ENCODE measurements at regions not wholly inside any gene's neighbourhood (a gene's known extent, or its start where the extent isn't known, plus 50 kb on each side); places are given as distances from the start of the nearest gene placed in this dataset.
"Not testable (repeated sequence)": the region's sequence is repeated elsewhere in the genome, so short reads cannot be mapped to it uniquely, and the experiment has no call there.

DNA sequence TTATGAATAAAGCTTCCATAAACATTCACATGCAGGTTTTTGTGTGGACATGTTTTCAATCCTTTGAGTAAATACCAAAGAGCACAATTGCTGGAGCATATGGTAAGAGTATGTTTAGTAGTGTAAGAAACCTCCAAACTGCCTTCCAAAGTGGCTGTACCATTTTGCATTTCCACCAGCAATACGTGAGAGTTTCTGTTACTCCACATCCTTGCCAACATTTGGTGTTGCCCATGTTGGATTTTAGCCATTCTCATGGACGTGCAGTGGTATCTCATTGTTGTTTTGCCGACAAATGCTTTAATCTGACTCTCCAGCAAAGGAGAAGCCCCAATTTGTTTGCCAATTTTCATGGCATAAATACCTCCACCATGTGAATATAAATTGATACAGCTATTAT, 103.9 kb upstream of the TMEM45B start:
- no peaks in the 10 kb centered on the region for H3K9me3 ChIP-seq (ENCODE audit: control insufficient read depth in 4 of 4, insufficient read depth in 3 of 4, low read length in 3 of 4)
- H3K36me3 ChIP-seq (ENCODE audit: control insufficient read depth in 4 of 4, insufficient read depth in 4 of 4, low read length in 4 of 4), result no peaks in the 10 kb centered on the region
- 88% methylated on average over 3 of the region's 3 CpGs for WGBS, 2 donors
- no peak for DNase-seq
- no peak for ATAC-seq (ENCODE audit: insufficient read depth, low FRiP score)
- TF ChIP-seq, protein P1, sequence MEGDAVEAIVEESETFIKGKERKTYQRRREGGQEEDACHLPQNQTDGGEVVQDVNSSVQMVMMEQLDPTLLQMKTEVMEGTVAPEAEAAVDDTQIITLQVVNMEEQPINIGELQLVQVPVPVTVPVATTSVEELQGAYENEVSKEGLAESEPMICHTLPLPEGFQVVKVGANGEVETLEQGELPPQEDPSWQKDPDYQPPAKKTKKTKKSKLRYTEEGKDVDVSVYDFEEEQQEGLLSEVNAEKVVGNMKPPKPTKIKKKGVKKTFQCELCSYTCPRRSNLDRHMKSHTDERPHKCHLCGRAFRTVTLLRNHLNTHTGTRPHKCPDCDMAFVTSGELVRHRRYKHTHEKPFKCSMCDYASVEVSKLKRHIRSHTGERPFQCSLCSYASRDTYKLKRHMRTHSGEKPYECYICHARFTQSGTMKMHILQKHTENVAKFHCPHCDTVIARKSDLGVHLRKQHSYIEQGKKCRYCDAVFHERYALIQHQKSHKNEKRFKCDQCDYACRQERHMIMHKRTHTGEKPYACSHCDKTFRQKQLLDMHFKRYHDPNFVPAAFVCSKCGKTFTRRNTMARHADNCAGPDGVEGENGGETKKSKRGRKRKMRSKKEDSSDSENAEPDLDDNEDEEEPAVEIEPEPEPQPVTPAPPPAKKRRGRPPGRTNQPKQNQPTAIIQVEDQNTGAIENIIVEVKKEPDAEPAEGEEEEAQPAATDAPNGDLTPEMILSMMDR (IDR thresholded peaks at IDR 0.05; ENCODE audit: control extremely low read depth, extremely low read depth), result no peak
- no peaks in the 10 kb centered on the region for H3K4me1 ChIP-seq (ENCODE audit: control insufficient read depth in 5 of 5, insufficient read depth in 5 of 5, low read length in 5 of 5)
- no peaks in the 10 kb centered on the region for H3K27me3 ChIP-seq (ENCODE audit: control insufficient read depth in 3 of 3, insufficient read depth in 3 of 3, low read length in 2 of 3)
- H3K9ac ChIP-seq (ENCODE audit: insufficient read depth in 1 of 2, low read length in 2 of 2), result no peak overlapping the region
- H3K4me3 ChIP-seq, result no peak overlapping the region
- no peak overlapping the region for H3K27ac ChIP-seq (ENCODE audit: low read depth in 1 of 2, low read length in 1 of 2)

DNA sequence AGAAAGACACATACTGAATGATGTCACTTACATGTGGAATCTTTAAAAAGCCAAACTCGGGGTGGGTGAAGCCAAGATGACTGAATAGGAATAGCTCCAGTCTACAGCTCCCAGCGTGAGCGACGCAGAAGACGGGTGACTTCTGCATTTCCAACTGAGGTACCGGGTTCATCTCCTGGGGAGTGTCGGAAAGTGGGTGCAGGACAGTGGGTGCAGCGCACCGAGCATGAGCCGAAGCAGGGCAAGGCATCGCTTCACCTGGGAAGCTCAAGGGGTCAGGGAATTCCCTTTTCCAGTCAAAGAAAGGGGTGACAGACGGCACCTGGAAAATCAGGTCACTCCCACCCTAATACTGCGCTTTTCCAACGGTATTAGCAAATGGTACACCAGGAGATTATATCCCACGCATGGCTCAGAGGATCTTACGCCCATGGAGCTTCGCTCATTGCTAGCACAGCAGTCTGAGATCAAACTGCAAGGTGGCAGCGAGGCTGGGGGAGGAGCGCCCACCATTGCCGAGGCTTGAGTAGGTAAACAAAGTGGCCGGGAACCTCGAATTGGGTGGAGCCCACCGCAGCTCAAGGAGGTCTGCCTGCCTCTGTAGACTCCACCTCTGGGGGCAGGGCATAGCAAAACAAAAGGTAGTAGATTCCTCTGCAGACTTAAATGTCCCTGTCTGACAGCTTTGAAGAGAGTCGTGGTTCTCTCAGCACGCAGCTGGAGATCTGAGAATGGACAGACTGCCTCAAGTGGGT, 103.0 kb upstream of the TMEM45B start:
- H3K27ac ChIP-seq (ENCODE audit: low read depth in 1 of 2, low read length in 1 of 2); H3K9ac ChIP-seq (ENCODE audit: insufficient read depth in 1 of 2, low read length in 2 of 2); H3K27me3 ChIP-seq (ENCODE audit: control insufficient read depth in 3 of 3, insufficient read depth in 3 of 3, low read length in 2 of 3); H3K4me1 ChIP-seq (ENCODE audit: control insufficient read depth in 5 of 5, insufficient read depth in 5 of 5, low read length in 5 of 5); H3K36me3 ChIP-seq (ENCODE audit: control insufficient read depth in 4 of 4, insufficient read depth in 4 of 4, low read length in 4 of 4); H3K9me3 ChIP-seq (ENCODE audit: control insufficient read depth in 4 of 4, insufficient read depth in 3 of 4, low read length in 3 of 4); ATAC-seq (ENCODE audit: insufficient read depth, low FRiP score); DNase-seq; H3K4me3 ChIP-seq: not testable (repeated sequence)
- 92 to 93% methylated on average over 25 of the region's 25 CpGs for WGBS, 2 donors

DNA sequence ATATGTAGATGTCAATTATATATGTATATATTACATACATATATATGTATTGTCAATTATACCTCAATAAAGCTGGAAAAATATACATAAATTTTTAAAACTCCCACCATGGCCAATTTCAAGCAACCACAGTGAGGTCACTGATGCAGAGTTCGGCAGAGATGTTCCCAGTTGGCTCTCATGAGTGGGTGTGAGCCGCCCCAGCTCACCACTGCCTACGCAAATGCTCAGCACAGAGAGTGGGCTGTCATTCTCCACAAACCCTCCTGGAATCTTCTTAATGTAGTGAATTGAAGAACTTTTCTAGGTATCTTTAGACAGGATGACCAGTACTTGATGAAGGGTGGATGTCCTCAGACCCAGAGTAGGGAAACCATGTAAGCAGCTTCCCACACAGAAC, 96.6 kb upstream of the TMEM45B start:
- H3K27ac ChIP-seq (ENCODE audit: low read depth in 1 of 2, low read length in 1 of 2), result no peak overlapping the region
- H3K9ac ChIP-seq (ENCODE audit: insufficient read depth in 1 of 2, low read length in 2 of 2), result no peak overlapping the region
- TF ChIP-seq, protein P1 (IDR thresholded peaks at IDR 0.05; ENCODE audit: control extremely low read depth, extremely low read depth), result no peak
- H3K4me3 ChIP-seq, result no peak overlapping the region
- H3K27me3 ChIP-seq (ENCODE audit: control insufficient read depth in 3 of 3, insufficient read depth in 3 of 3, low read length in 2 of 3), result no peaks in the 10 kb centered on the region
- ATAC-seq (ENCODE audit: insufficient read depth, low FRiP score) (no peak), DNase-seq (no peak)
- no peaks in the 10 kb centered on the region for H3K4me1 ChIP-seq (ENCODE audit: control insufficient read depth in 5 of 5, insufficient read depth in 5 of 5, low read length in 5 of 5)
- H3K36me3 ChIP-seq (ENCODE audit: control insufficient read depth in 4 of 4, insufficient read depth in 4 of 4, low read length in 4 of 4), result no peaks in the 10 kb centered on the region
- WGBS, 2 donors, result 94 to 97% methylated on average over 3 of the region's 3 CpGs
- no peaks in the 10 kb centered on the region for H3K9me3 ChIP-seq (ENCODE audit: control insufficient read depth in 4 of 4, insufficient read depth in 3 of 4, low read length in 3 of 4)

DNA sequence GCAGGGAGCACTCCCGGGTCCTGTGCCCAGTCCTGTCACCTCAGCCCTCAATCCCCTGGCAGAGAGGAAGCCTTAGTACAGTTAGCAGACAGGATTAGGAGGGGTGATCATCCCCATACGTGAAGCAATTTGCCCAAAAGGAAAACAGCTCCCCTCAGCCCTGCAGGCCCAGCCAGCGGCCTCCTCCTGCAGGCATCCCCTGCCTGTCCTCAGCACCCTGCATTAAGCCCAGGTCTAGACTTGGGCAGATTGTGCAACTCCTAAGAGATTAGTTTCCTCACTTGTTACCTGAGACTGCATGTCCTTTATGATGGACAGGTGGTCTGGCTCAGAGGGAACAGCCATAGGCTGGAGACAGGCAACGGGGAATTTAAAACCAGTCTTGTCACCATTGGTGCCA, 95.5 kb upstream of the TMEM45B start:
- Histone ChIP-seq H3K27ac (ENCODE audit: low read depth in 1 of 2, low read length in 1 of 2) (no peak overlapping the region), H3K27me3 (ENCODE audit: control insufficient read depth in 3 of 3, insufficient read depth in 3 of 3, low read length in 2 of 3) (no peaks in the 10 kb centered on the region), H3K9me3 (ENCODE audit: control insufficient read depth in 4 of 4, insufficient read depth in 3 of 4, low read length in 3 of 4) (no peaks in the 10 kb centered on the region), H3K36me3 (ENCODE audit: control insufficient read depth in 4 of 4, insufficient read depth in 4 of 4, low read length in 4 of 4) (no peaks in the 10 kb centered on the region), H3K4me3 (no peak overlapping the region), H3K9ac (ENCODE audit: insufficient read depth in 1 of 2, low read length in 2 of 2) (no peak overlapping the region), H3K4me1 (ENCODE audit: control insufficient read depth in 5 of 5, insufficient read depth in 5 of 5, low read length in 5 of 5) (no peaks in the 10 kb centered on the region)
- WGBS, 2 donors, result 84 to 85% methylated on average over 4 of the region's 4 CpGs
- TF ChIP-seq, protein P1 (IDR thresholded peaks at IDR 0.05; ENCODE audit: control extremely low read depth, extremely low read depth), result no peak
- ATAC-seq (ENCODE audit: insufficient read depth, low FRiP score) (no peak), DNase-seq (no peak)
